HG02938 (cell line): ENCODE measurements at regions not wholly inside any gene's neighbourhood (a gene's known extent, or its start where the extent isn't known, plus 50 kb on each side); places are given as distances from the start of the nearest gene placed in this dataset.

Experiments used
- ATAC-seq: cut with Tn5 transposase; IDR thresholded peaks from one replicate; pipeline ENCODE4 v1.9.1; 2021; ENCODE audit warnings: mild to moderate bottlenecking, moderate library complexity; ENCODE audit not compliant: unreplicated experiment

DNA sequence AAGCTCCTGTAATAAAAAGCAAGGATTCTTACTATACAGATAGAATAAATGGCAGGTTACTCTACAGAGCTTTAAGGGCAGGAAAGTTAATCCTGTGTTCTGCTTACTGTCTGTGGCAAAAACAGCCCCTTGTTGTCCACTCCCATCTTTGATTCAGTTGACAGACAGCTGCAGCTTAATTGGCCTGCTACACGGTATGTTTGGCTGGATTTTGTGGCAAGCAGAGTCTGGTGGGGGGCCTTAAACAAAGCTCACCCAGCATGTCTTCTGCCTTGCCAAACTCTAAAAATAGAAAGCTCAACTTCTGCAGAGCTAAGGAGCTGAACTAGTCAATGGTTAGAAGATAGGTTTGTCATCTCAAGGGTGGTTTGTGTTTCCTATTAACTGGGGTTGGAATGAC lies 407.2 kb downstream of the HLX start:
- ATAC-seq, result no peak

DNA sequence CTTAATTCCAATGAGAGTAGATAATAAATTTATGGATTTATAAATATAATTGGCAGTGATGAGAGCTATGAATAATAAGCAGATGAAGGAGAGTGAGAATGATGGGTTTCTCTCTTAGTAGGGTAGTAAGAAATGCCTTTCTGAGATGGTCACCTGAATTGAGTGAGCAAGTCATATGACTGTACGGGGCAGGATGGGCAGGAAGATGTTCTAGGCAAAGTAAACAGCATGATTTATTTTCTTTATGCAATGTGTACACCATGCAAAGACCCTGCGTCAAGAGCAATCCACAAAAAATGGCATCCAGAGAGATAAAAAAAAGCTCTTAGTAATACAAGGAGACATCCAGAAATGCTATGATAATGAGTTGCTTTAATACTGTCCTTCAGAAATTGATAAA lies 409.9 kb downstream of the HLX start:
- ATAC-seq, result no peak

DNA sequence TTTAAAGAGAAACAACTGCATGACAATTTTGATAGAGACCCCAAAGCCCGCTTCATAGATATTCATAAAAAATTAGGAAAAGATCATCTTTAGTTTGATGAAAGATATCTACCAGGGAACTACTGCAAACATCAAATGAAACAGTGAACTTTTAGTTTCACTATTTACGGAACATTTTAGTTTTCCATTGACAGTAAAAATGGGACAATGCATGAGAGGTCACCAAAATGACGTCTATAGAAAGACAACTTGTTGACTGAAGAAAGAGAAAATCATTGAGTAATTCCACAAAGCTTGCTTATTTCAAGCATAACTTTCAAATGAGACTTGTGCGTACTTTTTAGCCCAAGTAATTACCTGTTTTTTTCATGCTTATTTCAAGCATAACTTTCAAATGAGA lies 411.4 kb downstream of the HLX start:
- ATAC-seq, result no peak

DNA sequence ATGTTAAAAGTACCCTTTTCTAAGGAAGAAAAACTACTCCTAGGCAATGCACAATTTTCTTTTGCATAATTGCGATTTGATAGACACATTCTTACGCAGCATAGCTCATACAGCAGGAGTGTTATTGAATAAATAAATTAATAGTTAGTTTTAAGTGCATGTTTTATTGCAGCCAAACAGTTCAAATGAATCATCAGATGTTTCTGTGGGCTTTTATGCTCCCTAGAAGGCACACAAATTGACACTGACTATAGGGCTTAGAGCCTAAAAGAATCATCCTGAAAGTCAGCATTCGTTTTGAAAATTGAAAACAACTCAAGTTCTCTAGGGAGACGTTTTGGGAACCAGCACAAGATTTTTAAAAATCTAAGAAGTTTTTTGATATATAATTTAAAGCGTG lies 411.9 kb downstream of the HLX start:
- no peak for ATAC-seq

- ATAC-seq, result no peak
Observed at GRCh38 chr1:221292652-221293051, 413.4 kb downstream of the HLX start.

GRCh38 chr1:221294242-221294641 lies 415.0 kb downstream of the HLX start:
- no peak for ATAC-seq

GRCh38 chr1:221302357-221302756 lies 423.1 kb downstream of the HLX start:
- no peak for ATAC-seq

- no peak for ATAC-seq
Observed at GRCh38 chr1:221302810-221303209, 423.6 kb downstream of the HLX start.

DNA sequence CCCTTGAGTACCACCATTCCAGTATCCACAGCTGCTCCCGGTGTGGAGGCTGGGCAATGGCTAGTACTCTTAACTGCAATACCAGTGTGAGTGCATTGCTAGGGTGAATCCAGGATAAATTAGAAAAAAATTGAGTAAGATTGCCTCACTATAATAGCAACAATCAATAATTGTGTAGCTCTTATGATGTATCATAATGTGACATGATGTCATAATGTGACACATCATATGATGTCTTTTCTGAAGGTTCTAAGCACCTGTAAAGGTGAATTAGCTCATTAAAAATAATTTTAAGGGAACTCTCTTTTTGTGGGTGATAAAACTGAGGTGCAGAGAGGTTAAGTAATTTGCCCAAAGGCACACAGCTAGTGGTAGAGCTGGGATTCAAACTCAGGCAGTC lies 424.4 kb downstream of the HLX start:
- ATAC-seq, result no peak

- no peak for ATAC-seq
Observed at GRCh38 chr1:221306239-221306638, 427.0 kb downstream of the HLX start.

- ATAC-seq, result no peak
Observed at GRCh38 chr1:221308534-221309511, 429.6 kb downstream of the HLX start.

- ATAC-seq, result no peak
Observed at GRCh38 chr1:221309723-221310122, 430.5 kb downstream of the HLX start.

DNA sequence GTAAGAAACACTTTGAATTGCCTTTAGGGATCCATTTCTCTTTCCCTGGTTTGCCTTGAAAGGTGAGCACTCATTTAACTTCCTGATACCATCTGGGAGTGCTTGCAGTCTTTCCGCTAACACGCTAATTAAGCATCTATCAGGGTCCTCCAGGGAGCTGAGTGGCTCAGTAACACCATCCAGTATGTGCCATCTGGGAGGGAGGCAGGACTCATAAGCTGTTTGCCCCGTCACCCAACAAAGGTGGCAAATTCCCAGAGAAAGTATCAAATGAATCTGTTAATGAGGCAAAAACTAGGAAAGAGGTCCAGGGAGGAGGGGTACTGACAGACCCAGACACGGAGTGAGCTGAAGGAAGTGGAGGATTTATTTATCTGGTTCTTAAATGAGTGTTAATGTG lies 430.9 kb downstream of the HLX start:
- no peak for ATAC-seq

- no peak for ATAC-seq
Observed at GRCh38 chr1:221315330-221315729, 426.6 kb downstream of the DUSP10 start.

DNA sequence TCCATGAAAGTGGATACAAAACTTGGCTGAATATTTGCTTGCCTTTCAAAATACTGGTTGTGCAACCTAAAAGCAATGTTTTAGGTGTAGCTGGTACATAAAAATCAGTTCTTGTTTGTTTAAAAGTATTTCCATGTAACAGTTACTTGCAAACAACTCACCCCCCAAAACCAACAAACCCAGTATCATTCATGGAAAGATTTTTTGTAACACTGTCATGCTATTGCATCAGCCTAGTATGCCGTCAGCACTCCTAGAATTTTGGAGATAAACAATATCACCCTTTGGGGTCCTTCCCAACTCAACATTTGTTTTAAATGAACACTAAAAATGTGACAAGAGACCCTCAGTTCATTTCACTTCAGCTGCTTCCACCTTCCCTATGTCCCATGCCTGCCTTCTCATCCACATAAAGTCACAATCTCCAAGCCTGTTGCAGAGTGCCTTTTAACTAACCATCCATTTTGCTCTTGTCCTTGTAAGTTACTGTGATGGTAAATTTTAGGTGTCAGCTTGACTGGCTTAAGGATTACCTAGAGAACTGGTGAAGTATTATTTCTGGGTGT lies 425.3 kb downstream of the DUSP10 start:
- ATAC-seq, result no peak

- no peak for ATAC-seq
Observed at GRCh38 chr1:221317537-221317936, 424.4 kb downstream of the DUSP10 start.

DNA sequence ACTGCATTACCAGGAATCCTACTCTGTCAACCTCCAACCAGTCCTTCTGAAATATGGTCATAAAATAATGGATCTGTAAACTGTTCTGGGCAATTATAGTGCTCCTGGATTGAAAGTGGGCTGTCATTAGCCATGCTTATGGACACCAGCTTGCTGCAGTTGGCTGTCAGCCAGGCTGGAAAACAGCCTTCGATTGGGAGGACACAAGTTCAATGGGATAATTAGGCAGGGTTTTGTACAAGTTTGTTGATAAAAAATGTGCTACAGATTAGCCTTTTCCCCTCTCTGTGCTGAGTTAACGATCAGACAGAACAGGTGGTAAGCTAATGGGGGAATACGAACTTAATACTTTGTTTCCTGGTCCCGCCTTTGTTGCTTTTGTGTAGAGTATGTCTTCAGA lies 413.9 kb downstream of the DUSP10 start:
- ATAC-seq, result no peak

DNA sequence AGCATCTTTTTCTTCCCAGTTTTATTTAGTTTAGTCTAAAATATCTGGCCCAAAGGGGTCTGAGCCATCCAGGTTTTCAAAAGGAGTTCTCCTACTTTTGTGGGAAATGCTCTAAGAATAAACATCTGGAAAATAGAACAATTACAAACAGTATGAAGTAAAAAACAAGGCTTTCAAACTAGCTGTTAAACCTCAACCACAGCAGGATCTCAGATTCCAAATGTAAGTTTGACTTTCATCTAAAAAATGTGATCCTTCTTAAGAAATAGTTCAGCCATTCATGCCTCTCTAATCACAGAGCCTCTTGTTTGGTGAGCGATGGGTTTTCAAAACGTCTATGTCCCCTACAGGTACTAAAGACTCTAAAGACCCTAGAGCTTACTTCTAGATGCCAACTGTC lies 413.5 kb downstream of the DUSP10 start:
- no peak for ATAC-seq

DNA sequence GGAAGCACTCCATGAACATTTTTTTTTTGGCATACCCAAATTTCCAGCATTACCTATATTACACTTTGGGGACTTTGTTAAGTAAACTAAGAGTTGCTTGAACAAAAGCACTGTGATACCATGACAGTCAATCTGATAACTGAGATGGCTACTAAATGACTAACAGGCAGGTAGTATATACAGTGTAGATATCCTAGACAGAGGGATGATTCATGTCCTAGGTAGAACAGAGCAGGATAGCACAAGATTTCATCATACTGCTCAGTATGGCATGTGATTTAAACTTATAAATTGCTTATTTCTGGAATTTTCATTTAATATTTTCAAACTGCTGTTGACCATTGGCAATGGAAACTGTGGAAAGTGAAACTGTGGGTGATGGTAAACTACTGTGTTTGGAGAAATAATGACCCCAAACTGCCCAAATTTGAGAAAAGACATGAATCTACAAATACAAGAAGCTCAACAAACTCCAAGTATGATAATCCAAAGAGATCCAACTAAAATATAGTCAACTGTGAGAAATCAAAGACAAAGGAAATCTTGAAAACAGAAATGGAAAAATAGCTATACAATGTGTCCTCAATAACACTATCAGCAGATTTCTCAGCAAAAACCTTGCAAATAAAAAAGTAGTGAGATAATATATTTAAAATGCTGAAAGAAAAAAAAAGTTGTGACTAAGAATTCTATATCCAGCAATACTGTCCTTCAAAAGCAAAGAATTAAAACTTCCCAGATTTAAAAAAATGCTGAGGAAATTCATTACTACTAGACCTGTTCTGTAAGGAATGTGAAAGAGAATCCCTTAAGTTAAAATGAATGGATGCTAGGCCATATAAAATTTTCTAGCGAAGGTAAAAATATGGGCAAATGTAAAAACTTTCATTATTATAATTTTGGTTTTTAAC lies 410.4 kb downstream of the DUSP10 start:
- no peak for ATAC-seq

DNA sequence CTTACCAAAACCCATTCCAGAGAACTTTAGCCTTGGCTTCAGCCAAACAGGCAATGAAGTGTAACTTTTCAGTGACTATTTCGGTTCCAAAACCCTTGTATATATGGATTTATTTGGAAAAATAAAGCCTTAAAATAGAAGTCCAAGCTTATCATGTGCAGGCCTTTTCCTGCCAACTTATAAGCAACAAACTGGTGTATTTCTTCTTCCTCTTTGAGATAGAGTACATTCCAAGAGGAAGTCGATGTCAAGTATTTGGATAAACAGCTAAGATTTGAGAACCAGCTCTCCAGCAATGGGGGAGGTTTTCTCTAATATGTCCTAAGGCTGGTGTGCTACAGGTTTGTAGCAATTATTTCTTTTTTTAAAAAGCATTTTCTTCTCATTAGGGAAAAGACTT lies 407.8 kb downstream of the DUSP10 start:
- ATAC-seq, result no peak
